Fibroblast of pulmonary artery (primary cell): ENCODE measurements at regions not wholly inside any gene's neighbourhood (a gene's known extent, or its start where the extent isn't known, plus 50 kb on each side); places are given as distances from the start of the nearest gene placed in this dataset.
A peak's percentile ranks its signal among the peaks of the same experiment; 100 is the strongest.

ENCODE experiments used
- DNase-seq: peaks from one replicate; pipeline ENCODE4 v3.0.0-alpha.2; 2010; ENCODE audit warnings: low read depth
- H3K4me3 ChIP-seq: replicated peaks from 2 replicates; pipeline ENCODE4 v1.5.1; 2011; ENCODE audit warnings: low read depth, mild to moderate bottlenecking, control low read depth, low read length, moderate library complexity
- CTCF ChIP-seq: IDR thresholded peaks from 2 replicates; pipeline ENCODE4 v1.5.1; 2011; ENCODE audit warnings: mild to moderate bottlenecking, control low read depth, low read length, inconsistent platforms; ENCODE audit errors: missing control alignments

GRCh38 chr12:38969706-38970105, 64.3 kb upstream of the CPNE8 start:
- no peak overlapping the region for H3K4me3 ChIP-seq
- DNase-seq = no peak
- TF ChIP-seq CTCF = no peak

DNA sequence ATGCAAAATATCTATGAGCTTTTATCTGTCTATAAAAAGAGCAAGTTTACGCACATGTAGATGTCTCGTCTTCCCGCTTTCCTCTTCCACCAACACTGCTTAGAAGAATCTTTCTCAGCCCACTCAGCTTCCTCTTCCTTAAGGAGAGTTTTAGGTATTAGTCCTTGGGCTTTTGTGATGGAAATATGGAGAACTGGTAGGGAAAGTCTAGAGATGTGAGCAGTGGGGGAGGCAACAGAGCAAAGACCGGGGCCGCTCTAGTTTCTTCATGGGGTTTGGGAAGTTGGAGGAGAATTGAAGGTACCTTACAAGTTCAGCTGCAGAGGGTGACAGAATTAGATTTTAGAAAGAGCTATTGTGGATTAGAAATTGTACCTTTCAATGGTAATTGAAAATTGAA, 56.3 kb upstream of the CPNE8 start:
- no peak for DNase-seq
- no peak for TF ChIP-seq CTCF
- no peak overlapping the region for H3K4me3 ChIP-seq

GRCh38 chr12:38961012-38961411, 55.6 kb upstream of the CPNE8 start:
- no peak for DNase-seq
- no peak overlapping the region for H3K4me3 ChIP-seq
- TF ChIP-seq CTCF = no peak

GRCh38 chr12:38956337-38956736, 50.9 kb upstream of the CPNE8 start:
- no peak overlapping the region for H3K4me3 ChIP-seq
- DNase-seq = peak; percentile 46
- no peak for TF ChIP-seq CTCF
